LNCaP clone FGC (cell line): ENCODE measurements at regions not wholly inside any gene's neighbourhood (a gene's known extent, or its start where the extent isn't known, plus 50 kb on each side); places are given as distances from the start of the nearest gene placed in this dataset.

ENCODE experiments used
- DNase-seq: peaks from one replicate; pipeline ENCODE4 v3.0.0-alpha.2; 2011; ENCODE audit warnings: low read depth
- H3K4me3 ChIP-seq: 2 replicates; pipeline ENCODE4 v1.5.1; 2011; ENCODE audit warnings: mild to moderate bottlenecking, low read depth, low read length, control low read depth
- TF ChIP-seq, protein P1 (sequence below): IDR thresholded peaks from 2 replicates; pipeline ENCODE4 v1.5.1; 2012; ENCODE audit warnings: mild to moderate bottlenecking; ENCODE audit not compliant: control insufficient read depth, insufficient read depth; ENCODE audit errors: extremely low read depth

DNA sequence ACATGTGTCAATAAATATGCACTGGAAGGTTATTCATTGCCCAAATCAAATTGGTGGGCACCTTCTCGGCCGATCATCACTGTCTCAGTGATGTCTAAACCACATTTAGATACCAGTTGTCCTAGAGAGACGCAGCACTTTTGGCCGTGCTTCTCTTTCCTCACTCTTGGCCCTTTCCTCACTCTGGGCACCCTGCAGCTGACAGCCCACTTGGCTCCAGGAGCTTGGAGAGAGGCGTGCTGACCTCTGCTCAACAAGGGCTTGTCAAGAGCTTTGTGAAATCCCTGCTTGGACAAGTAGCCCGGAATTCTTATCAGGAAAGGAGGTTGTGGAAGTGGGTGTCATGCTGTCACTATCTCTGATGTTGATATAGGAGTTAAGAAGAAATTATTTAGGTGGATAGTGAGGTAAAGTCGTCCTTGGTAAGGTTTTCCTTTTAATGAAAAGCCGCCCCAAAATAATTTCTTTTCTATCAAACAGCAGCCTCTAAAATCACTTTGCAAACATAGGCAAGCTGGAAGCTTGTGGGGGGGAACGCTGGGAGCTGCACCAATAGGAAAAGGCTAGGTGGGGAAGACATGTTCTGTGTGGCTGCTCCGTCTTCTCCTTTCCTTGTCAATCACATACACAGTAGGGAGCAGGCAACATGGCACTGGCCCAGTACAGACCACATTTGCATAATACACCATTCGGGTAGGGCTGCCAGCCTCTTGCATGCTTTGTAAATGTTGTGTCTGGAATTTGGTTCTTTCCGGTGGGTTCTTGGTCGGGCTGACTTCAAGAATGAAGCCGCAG lies 126.8 kb upstream of the UBE3A start:
- DNase-seq: no peak
- TF ChIP-seq, protein P1, sequence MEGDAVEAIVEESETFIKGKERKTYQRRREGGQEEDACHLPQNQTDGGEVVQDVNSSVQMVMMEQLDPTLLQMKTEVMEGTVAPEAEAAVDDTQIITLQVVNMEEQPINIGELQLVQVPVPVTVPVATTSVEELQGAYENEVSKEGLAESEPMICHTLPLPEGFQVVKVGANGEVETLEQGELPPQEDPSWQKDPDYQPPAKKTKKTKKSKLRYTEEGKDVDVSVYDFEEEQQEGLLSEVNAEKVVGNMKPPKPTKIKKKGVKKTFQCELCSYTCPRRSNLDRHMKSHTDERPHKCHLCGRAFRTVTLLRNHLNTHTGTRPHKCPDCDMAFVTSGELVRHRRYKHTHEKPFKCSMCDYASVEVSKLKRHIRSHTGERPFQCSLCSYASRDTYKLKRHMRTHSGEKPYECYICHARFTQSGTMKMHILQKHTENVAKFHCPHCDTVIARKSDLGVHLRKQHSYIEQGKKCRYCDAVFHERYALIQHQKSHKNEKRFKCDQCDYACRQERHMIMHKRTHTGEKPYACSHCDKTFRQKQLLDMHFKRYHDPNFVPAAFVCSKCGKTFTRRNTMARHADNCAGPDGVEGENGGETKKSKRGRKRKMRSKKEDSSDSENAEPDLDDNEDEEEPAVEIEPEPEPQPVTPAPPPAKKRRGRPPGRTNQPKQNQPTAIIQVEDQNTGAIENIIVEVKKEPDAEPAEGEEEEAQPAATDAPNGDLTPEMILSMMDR: no peak
- H3K4me3 ChIP-seq: no peak overlapping the region

DNA sequence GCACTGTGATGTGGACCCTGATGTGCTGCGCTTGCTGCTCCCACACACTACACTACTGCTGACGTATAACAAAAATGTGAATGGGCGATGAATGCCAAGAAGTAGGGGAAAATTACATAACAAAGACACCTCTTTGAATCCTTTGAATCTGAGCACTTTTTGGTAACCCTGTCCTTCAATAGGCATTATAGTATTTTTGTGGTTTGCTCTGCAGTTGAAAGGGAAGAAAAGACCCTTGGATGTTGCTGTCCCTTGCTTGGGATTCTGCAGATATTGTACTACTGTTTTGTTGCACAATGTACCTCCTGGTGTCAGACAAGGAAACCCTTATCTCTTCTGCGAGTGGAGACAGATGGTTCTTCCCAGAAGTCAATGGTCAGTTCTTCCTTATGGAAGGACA lies 124.8 kb upstream of the UBE3A start:
- H3K4me3 ChIP-seq: no peak overlapping the region
- DNase-seq: no peak
- TF ChIP-seq, protein P1: no peak

DNA sequence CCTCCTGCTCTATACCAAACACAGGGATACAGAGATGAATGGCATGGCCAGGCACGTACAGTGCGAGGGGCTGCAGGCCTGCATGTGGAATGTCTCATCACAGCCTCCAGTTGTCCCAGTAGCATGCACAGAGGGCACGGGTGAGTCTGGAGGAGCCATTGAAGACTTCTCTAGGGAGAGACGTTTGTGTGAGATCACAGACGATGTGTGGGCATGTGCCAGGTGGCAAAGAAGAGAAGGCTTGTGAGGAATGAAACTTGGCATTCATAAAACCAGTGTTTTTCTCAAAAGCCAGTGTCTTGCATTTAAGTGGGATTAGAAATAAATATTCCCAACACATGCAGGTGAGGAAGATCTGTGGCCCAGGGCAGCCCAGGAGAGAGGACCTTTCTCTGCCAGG lies 119.1 kb upstream of the UBE3A start:
- no peak overlapping the region for H3K4me3 ChIP-seq
- TF ChIP-seq, protein P1: no peak
- DNase-seq: no peak

DNA sequence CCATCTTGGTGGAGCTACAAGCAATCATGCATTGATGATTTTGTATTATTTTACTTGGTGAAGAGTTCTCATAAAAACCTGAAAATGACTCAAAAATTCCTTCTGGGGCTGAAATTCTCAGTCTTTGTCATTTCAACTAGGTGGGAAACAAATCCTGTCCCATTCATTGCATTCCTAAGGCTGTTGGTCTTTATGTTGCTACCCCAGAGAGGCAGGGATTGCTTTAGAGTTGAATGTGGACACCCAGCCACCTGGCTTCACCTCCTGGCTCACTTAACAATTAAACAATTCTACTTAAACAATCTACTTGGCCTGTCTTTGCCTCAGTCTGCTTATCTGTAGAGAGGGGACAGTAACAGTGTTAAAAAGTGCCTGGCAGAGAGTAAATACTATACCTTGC lies 117.3 kb upstream of the UBE3A start:
- TF ChIP-seq, protein P1: no peak
- H3K4me3 ChIP-seq: no peak overlapping the region
- DNase-seq: no peak

DNA sequence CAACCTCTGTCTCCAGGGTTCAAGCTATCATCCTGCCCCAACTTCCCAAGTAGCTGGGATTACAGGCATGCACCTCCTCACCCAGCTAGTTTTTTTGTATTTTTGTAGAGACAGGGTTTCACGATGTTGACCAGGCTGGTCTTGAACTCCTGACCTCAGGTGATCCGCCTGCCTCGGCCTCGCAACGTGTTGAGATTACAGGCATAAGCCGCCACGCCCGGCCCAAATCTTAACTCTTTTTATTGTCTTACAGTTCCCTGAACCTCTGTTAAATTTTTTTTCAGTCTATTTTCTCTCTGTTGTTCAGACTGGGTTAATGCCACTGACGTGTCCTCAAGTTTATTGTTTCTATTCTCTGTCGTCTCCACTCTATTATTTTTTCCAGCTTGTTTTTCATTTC lies 115.8 kb upstream of the UBE3A start:
- no peak overlapping the region for H3K4me3 ChIP-seq
- no peak for DNase-seq
- TF ChIP-seq, protein P1: no peak

DNA sequence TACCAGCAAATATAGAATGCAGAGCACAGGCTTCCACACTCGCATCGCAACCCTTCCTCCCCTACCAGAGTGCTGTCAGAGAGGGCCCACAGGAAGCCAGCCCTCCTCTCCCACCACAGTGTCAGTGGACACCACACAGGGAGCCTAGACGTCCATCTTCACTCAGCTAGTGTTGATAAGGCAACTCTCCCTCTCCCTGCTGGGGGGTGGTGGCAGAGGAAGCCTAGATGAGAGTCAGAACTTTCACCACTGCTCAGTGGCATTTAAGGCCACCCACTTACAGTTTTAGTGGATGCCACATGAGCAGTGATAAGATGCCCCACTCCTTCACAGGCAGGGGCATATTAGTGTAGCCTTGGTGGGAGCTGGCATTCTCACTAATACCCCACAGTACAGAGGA lies 109.8 kb upstream of the UBE3A start:
- no peak for DNase-seq
- TF ChIP-seq, protein P1: no peak
- H3K4me3 ChIP-seq: no peak overlapping the region

DNA sequence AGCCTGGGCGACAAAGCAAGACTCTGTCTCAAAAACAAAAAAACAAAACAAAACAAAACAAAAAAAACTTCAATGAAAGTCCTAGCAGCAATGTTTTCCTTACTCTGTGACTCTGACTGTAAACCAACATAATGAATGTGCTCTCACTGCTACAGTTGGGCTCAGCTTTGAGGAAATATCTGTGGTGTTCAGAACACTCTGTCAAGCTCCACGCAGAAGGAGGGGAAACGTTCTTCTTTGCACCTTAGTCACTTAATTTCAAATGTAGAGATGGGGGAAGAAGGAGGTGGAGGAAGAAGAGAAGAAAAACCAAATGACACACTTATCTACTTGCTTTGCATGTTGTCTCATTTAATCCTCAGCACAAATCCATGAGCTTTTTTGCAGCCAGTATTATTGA lies 107.1 kb upstream of the UBE3A start:
- no peak for DNase-seq
- no peak overlapping the region for H3K4me3 ChIP-seq
- TF ChIP-seq, protein P1: no peak
